GM21381 (cell line): ENCODE measurements at regions not wholly inside any gene's neighbourhood (a gene's known extent, or its start where the extent isn't known, plus 50 kb on each side); places are given as distances from the start of the nearest gene placed in this dataset.

ENCODE experiments used
- ATAC-seq: cut with Tn5 transposase; IDR thresholded peaks from one replicate; pipeline ENCODE4 v1.9.1; 2021; ENCODE audit warnings: mild to moderate bottlenecking, moderate library complexity; ENCODE audit not compliant: unreplicated experiment

- ATAC-seq = no peak
Observed at GRCh38 chr5:161134956-161135355, 282.9 kb upstream of the ATP10B start.

GRCh38 chr5:161134083-161134482 is 282.1 kb upstream of the ATP10B start:
- no peak for ATAC-seq

- ATAC-seq = no peak
Observed at GRCh38 chr5:161115941-161116340, 263.9 kb upstream of the ATP10B start.

- no peak for ATAC-seq
Observed at GRCh38 chr5:161112371-161112770, 260.4 kb upstream of the ATP10B start.

DNA sequence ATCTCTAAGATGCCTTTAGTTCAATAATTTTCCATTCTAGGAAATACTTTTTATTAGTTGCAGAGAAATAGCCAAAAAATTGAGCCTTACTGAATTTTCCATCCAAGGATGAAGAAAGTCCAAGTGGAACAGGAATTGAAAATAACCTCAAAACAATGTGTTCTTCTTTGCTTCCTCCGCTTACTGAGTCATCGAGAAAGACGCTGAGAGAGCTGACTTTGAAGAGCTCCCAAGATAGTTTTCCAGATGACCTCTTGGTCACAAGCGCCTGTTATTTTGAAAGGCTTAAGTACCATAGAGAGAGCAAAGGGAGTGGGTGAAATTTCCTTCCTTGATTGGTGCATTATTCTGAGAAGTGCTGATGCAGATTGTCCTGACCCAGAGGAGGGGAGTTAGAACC is 253.5 kb upstream of the ATP10B start:
- no peak for ATAC-seq

- no peak for ATAC-seq
Observed at GRCh38 chr5:161098516-161098915, 246.5 kb upstream of the ATP10B start.

- ATAC-seq = no peak
Observed at GRCh38 chr5:161096581-161096980, 244.6 kb upstream of the ATP10B start.

DNA sequence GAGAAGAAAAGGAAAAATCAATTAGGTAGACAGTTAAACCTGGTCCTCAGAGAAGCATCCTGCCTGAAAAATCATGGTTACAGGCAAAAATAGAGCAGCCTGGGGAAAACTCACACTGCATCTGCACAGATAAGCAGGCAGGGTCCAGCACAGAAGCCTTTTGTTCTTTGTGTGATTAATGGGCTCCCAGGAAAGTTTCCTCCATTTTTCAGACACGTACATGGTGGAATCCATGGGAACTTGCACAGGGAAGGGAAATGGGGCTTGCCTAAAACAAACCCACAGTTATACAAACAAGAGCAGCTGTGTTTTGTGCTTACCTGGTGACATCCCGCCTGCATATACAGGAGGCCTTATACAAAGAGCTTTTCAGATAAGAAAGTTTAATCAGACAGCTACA is 243.9 kb upstream of the ATP10B start:
- ATAC-seq = no peak

- ATAC-seq = no peak
Observed at GRCh38 chr5:161094411-161094810, 242.4 kb upstream of the ATP10B start.

- no peak for ATAC-seq
Observed at GRCh38 chr5:161093100-161093499, 241.1 kb upstream of the ATP10B start.

- no peak for ATAC-seq
Observed at GRCh38 chr5:161089569-161089968, 237.6 kb upstream of the ATP10B start.

DNA sequence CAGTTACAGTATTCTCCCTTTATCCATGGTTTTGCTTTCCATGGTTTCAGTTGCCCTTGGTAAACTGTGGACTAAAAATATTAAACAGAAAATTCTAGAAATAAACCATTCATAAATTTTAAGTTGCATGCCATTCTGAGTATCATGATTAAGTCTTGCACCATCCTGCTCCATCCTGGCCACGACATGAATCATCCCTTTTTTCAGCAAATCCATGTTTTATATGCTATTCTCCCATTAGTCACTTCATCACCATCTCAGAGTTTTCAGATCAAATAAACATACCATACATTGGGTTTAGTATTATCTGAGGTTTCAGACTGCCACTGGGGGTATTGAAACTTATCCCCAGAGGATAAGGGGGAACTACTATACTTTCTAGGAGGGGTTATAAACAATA is 234.4 kb upstream of the ATP10B start:
- no peak for ATAC-seq

GRCh38 chr5:161085056-161085455 is 233.0 kb upstream of the ATP10B start:
- no peak for ATAC-seq

DNA sequence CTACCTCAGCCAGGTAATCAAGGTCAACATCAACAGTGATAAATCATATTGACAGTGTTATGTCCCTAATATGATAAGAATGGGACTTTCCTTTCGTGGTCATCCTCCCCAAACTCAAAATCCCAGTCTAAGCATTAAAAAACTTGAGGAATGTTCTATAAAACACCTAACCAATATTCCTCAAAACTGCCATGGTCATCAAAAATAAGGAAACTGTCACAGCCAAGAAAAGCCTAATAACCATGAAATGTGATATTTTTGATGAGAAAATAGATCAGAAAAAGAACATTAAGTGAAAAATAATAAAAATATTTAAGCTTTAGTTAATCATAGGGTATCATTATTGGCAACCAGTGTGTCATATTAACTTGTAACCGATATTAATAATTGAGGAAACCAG is 232.1 kb upstream of the ATP10B start:
- ATAC-seq = no peak

DNA sequence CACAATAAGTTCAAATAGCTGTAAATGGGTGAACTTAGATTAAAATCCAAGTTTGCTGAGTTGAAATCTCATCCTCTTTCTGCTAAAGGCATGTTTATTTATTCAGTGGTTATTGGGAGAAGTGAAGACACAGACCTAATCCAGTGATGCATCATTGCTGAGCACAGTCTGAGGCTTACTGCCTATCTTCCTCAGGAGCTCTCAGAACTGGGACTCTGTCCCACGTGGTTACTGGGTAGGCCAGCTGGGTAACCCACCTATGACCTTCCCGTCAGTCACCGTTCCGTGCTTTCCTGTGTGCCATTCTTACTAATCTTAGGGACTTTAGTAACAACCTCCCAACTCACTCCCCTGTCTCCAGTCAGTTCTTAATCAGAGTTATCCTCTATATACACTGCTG is 226.8 kb upstream of the ATP10B start:
- ATAC-seq = no peak

DNA sequence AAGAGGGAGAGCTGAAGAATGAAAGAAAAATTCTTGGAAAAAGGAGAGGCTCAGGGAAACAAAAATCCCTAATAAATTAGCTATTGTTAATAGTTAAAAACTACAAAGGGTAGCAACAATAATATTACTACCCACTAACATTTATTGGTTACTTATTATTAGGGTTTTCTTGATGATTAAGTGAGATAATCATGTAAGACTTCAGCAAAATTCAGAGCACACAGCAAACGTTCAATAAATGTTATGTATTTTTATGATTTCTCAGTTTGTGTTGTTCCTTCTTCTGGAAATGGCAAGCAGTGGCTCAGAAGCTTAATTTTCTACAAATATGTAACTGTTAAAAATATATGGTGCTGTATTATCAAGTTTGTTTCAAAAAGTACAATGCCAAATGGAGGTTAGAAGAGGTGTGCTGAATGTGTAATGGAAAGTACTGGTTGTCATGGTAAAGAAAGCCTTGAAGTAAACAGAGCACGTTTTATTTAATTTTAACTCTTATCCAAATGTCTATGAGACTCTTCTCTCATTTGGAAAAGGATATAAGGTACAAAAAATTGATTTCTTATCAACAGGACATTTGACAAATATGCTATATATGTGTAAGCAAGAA is 226.0 kb upstream of the ATP10B start:
- no peak for ATAC-seq

DNA sequence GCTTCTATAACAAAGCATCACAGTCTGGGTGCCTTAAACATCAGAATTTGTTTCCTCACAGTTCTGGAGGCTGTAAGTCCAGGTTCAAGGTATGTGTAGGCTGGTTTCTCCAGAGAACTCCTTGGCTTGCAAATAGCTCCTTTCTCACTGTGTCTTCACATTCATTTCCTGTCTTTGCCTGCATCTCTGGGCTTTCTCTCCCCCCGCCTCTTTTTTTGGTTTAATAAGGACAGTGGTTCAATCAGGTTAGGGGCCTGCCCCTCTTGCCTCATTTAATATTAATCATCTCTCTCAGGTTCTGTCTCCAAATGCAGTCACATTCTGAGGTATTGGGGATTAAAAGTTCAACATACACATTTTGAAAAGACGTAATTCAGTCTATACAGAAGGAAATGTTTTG is 225.5 kb upstream of the ATP10B start:
- ATAC-seq = no peak

DNA sequence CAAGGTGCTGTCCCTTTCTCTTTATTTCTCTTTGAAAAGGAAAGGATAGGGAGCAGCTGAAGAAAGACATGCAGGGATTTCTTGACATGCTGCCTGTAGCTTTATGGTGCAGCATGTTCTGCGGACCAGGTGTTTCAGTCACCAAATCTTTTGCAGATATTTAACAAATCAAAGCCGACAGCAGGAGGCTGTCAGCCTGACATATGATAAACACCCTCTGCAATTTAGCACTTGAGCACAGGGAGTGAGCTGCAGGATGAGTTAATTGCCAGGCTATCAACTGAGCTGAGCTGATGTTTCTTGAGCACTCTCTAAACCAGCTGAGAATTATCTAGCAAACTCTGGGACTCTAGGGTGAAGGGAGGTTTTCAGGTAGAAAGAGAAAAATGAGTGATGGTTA is 212.8 kb upstream of the ATP10B start:
- ATAC-seq = no peak

DNA sequence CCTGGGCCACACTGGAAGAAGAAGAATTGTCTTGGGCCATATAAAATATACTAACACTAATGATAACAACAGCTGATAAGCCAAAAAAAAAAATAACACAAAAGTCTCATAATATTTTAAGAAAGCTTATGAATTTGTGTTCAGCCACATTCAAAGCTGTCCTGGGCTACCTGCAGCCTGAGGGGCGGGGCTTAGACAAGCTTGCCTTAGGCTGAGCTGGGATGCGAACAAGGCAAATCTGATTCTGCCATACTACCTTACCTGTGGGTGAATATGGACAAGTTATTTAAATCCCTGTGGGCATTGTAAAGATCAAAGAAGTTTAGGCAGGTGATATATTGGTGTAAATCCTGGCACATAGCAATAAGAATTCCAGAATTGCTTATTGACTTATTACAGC is 212.3 kb upstream of the ATP10B start:
- no peak for ATAC-seq

- ATAC-seq = no peak
Observed at GRCh38 chr5:161058781-161059180, 206.8 kb upstream of the ATP10B start.

GRCh38 chr5:161051920-161052500 is 200.0 kb upstream of the ATP10B start:
- ATAC-seq = no peak

GRCh38 chr5:161047024-161047423 is 195.0 kb upstream of the ATP10B start:
- ATAC-seq = no peak

- no peak for ATAC-seq
Observed at GRCh38 chr5:161042862-161043261, 190.9 kb upstream of the ATP10B start.
